ENCODE measurements at regions not wholly inside any gene's neighbourhood (a gene's known extent, or its start where the extent isn't known, plus 50 kb on each side); places are given as distances from the start of the nearest gene placed in this dataset.

DNA sequence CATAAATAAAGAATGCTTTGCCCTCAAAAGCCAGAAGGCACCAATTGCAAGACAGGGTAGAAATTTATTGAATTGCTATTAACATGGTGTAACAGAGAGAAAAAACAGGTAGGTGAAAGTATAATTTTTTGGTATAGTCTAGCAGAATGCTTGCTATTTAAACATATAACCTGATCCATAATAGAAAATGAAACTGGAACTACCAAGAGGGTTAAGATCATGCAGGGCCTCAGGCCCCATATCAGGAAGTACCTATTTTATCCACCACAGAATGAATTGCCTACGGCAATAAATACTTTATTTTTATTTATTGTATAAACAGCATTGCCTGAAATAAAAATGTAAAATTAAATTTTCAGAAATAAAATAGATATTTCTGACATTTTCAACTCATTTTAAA is 159.5 kb downstream of the PRR20E start:
- TF ChIP-seq CTCF (IDR thresholded peaks at IDR 0.05) (no peak), EP300 (IDR thresholded peaks at IDR 0.05) (no peak), POLR2A (IDR thresholded peaks at IDR 0.05; ENCODE audit: low read depth) (no peak), POLR2AphosphoS5 (IDR thresholded peaks at IDR 0.05) (no peak)
- no peak for DNase-seq (ENCODE audit: extremely low spot score)
- H3K9me3 ChIP-seq, result no peaks in the 10 kb centered on the region
- WGBS, result 73% methylated on average over 1 of the region's 1 CpG
- H3K4me3 ChIP-seq, result no peak overlapping the region
- H3K27me3 ChIP-seq, result no peaks in the 10 kb centered on the region
- H3K36me3 ChIP-seq, result no peaks in the 10 kb centered on the region
- H3K27ac ChIP-seq (replicated peaks in 1 of 4), result no peak overlapping the region
- intact Hi-C loops (cut with DNase I), result no loop called here
- H3K4me1 ChIP-seq, result no peaks in the 10 kb centered on the region

DNA sequence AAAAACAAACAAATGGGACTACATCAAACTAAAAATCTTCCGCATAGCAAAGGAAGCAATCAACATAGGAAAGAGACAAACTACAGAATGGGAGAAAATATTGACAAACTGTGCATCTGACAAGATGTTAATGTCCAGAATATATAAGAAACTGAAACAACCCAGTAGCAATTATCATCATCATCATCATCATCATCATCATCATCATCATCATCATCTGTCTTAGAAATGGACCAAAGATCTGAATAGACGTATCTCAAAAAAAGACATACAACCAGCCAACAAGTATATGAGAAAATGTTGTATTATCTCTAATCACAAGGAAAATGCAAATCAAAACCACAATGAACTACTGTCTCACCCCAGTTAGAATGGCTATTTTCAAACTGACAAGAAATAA is 173.9 kb downstream of the PRR20E start:
- H3K4me1 ChIP-seq, result no peaks in the 10 kb centered on the region
- DNase-seq (ENCODE audit: extremely low spot score), result no peak
- no peaks in the 10 kb centered on the region for H3K27me3 ChIP-seq
- H3K4me3 ChIP-seq, result no peak overlapping the region
- no peak for TF ChIP-seq POLR2AphosphoS5 (IDR thresholded peaks at IDR 0.05)
- TF ChIP-seq EP300 (IDR thresholded peaks at IDR 0.05), result no peak
- TF ChIP-seq CTCF (IDR thresholded peaks at IDR 0.05), result no peak
- no peak for TF ChIP-seq POLR2A (IDR thresholded peaks at IDR 0.05; ENCODE audit: low read depth)
- no peaks in the 10 kb centered on the region for H3K9me3 ChIP-seq
- intact Hi-C loops (cut with DNase I), result no loop called here
- 98% methylated on average over 2 of the region's 2 CpGs for WGBS
- H3K27ac ChIP-seq (replicated peaks in 1 of 4), result no peak overlapping the region
- H3K36me3 ChIP-seq, result no peaks in the 10 kb centered on the region

DNA sequence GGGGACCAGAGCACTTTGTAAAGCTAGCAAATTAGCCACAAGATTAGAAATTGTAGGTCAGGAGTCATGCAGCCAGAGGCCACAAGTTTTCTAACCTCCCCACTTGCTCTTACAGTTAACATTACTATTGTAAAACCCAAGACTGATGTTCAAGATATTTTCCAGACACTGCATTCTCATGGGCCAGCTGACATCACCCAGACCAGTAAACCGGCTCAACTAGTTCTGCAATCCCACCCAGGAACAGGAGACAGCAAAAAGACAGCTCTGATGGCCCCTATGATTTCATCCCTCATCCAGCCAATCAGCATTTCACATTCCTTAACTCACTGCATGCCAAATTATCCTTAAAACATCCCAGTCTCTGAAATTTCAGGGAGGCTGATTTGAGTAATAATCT is 178.5 kb downstream of the PRR20E start:
- H3K4me1 ChIP-seq, result no peaks in the 10 kb centered on the region
- H3K9me3 ChIP-seq, result no peaks in the 10 kb centered on the region
- 50% methylated on average over 1 of the region's 1 CpG for whole genome bisulfite sequencing
- H3K27me3 ChIP-seq, result no peaks in the 10 kb centered on the region
- no peak for DNase-seq (ENCODE audit: extremely low spot score)
- H3K27ac ChIP-seq (replicated peaks in 1 of 4), result no peak overlapping the region
- TF ChIP-seq CTCF (IDR thresholded peaks at IDR 0.05) (no peak), POLR2AphosphoS5 (IDR thresholded peaks at IDR 0.05) (no peak), EP300 (IDR thresholded peaks at IDR 0.05) (no peak), POLR2A (IDR thresholded peaks at IDR 0.05; ENCODE audit: low read depth) (no peak)
- H3K4me3 ChIP-seq, result no peak overlapping the region
- intact Hi-C loops (cut with DNase I), result no loop called here
- no peaks in the 10 kb centered on the region for H3K36me3 ChIP-seq

- Histone ChIP-seq H3K4me1 (no peaks in the 10 kb centered on the region), H3K36me3 (no peaks in the 10 kb centered on the region), H3K9me3 (no peaks in the 10 kb centered on the region), H3K27ac (replicated peaks in 1 of 4) (no peak overlapping the region), H3K4me3 (no peak overlapping the region), H3K27me3 (no peaks in the 10 kb centered on the region)
- DNase-seq (ENCODE audit: extremely low spot score), result no peak
- WGBS, result 89% methylated on average over 2 of the region's 2 CpGs
- intact Hi-C loops (cut with DNase I), result no loop called here
- no peak for TF ChIP-seq CTCF (IDR thresholded peaks at IDR 0.05)
- no peak for TF ChIP-seq POLR2A (IDR thresholded peaks at IDR 0.05; ENCODE audit: low read depth)
- TF ChIP-seq EP300 (IDR thresholded peaks at IDR 0.05), result no peak
- TF ChIP-seq POLR2AphosphoS5 (IDR thresholded peaks at IDR 0.05), result no peak
These were observed 179.8 kb downstream of the PRR20E start for GRCh38 chr13:57346786-57347185.

DNA sequence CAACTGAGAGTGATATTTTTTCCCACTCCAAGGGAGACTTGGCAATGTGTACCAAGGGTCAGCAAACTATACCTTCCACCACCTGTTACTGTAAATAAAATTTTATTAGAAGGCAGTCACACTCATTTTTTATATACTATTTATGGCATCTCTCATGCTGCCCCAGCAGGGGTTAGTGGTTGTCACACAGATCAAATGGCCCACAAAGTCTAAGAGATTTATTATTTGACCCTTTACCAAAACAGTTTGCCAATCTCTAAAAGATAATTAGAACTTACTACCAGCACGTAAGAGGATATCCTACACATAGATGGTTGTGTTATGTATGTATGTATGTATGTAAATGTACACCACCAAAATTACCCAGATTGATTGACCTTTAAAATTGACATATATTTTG is 185.1 kb downstream of the PRR20E start:
- no peak for DNase-seq (ENCODE audit: extremely low spot score)
- H3K4me3 ChIP-seq, result no peak overlapping the region
- H3K4me1 ChIP-seq, result no peaks in the 10 kb centered on the region
- no peak for TF ChIP-seq EP300 (IDR thresholded peaks at IDR 0.05)
- no peak for TF ChIP-seq POLR2A (IDR thresholded peaks at IDR 0.05; ENCODE audit: low read depth)
- intact Hi-C loops (cut with DNase I), result no loop called here
- no peak overlapping the region for H3K27ac ChIP-seq (replicated peaks in 1 of 4)
- no peaks in the 10 kb centered on the region for H3K27me3 ChIP-seq
- H3K9me3 ChIP-seq, result no peaks in the 10 kb centered on the region
- H3K36me3 ChIP-seq, result no peaks in the 10 kb centered on the region
- 78% methylated on average over 1 of the region's 1 CpG for whole genome bisulfite sequencing

Measured in esophagus muscularis mucosa (tissue), 4 donors.